ENCODE measurements at regions not wholly inside any gene's neighbourhood (a gene's known extent, or its start where the extent isn't known, plus 50 kb on each side); places are given as distances from the start of the nearest gene placed in this dataset.

- H3K27me3 ChIP-seq: no peaks in the 10 kb centered on the region
- no peaks in the 10 kb centered on the region for H3K36me3 ChIP-seq (ENCODE audit: low read depth, missing control alignments)
- H3K4me3 ChIP-seq: no peak overlapping the region
- no peak for DNase-seq
- intact Hi-C loops (cut with DNase I; ENCODE audit: low total_unique reads): no loop called here
- no peak overlapping the region for H3K27ac ChIP-seq
- WGBS, 2 donors: 90 to 96% methylated on average over 4 of the region's 4 CpGs
- no peak for TF ChIP-seq CTCF (IDR thresholded peaks at IDR 0.05)
- no peaks in the 10 kb centered on the region for H3K4me1 ChIP-seq
- H3K9me3 ChIP-seq: no peaks in the 10 kb centered on the region
These were observed 243.4 kb upstream of the GADL1 start for GRCh38 chr3:31137718-31138465.

DNA sequence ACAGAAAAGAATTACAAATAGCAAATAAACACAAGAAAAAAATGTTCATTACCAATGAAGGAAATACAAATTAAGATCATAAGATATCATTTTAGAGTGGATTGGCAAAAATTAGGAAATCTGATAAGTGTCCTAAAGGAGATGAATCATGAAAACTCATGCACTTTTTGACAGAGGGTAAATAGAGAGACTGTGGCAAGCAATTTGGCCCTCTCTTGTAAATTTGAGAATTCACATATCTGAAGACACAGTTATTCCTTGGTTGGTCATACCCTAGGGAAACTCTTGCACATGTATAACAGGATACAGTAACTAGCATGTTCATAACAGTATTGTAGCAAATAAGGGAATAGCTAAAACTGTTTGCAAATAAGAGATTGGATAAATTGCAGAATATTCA lies 246.0 kb upstream of the GADL1 start:
- Histone ChIP-seq H3K4me3 (no peak overlapping the region), H3K36me3 (ENCODE audit: low read depth, missing control alignments) (no peaks in the 10 kb centered on the region), H3K27me3 (no peaks in the 10 kb centered on the region), H3K9me3 (no peaks in the 10 kb centered on the region), H3K4me1 (no peaks in the 10 kb centered on the region), H3K27ac (no peak overlapping the region)
- intact Hi-C loops (cut with DNase I; ENCODE audit: low total_unique reads): no loop called here
- TF ChIP-seq POLR2A (IDR thresholded peaks at IDR 0.05): no peak
- TF ChIP-seq CTCF (IDR thresholded peaks at IDR 0.05): no peak
- no peak for DNase-seq

GRCh38 chr3:31142139-31142538 lies 247.7 kb upstream of the GADL1 start:
- Histone ChIP-seq H3K9me3 (no peaks in the 10 kb centered on the region), H3K27ac (no peak overlapping the region), H3K4me3 (no peak overlapping the region), H3K27me3 (no peaks in the 10 kb centered on the region), H3K4me1 (no peaks in the 10 kb centered on the region), H3K36me3 (ENCODE audit: low read depth, missing control alignments) (no peaks in the 10 kb centered on the region)
- intact Hi-C loops (cut with DNase I; ENCODE audit: low total_unique reads): no loop called here
- no peak for DNase-seq
- TF ChIP-seq POLR2A (IDR thresholded peaks at IDR 0.05): no peak
- TF ChIP-seq CTCF (IDR thresholded peaks at IDR 0.05): no peak

DNA sequence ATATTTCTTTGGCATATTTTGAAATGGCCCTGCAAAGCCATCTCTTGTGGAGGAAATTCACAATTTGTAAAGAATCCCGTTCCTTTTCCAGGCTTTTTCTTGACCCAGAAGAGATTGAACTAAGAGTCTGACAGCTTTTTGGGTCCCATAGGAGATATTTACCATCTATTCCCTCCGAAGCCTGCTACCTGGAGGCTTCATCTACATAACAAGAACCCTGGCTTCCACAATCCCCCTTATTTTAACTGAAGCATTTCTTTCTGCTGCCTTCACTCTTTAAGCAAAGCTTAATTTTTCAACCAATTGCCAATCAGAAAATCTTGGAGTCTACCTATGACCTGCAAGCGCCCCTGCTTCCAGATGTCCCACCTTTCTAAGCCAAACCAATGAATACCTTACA lies 248.1 kb upstream of the GADL1 start:
- no peak overlapping the region for H3K27ac ChIP-seq
- intact Hi-C loops (cut with DNase I; ENCODE audit: low total_unique reads): no loop called here
- no peaks in the 10 kb centered on the region for H3K9me3 ChIP-seq
- no peaks in the 10 kb centered on the region for H3K4me1 ChIP-seq
- no peaks in the 10 kb centered on the region for H3K27me3 ChIP-seq
- TF ChIP-seq POLR2A (IDR thresholded peaks at IDR 0.05) (no peak), CTCF (IDR thresholded peaks at IDR 0.05) (no peak)
- H3K4me3 ChIP-seq: no peak overlapping the region
- no peak for DNase-seq
- 69 to 79% methylated on average over 3 of the region's 3 CpGs for WGBS, 2 donors
- H3K36me3 ChIP-seq (ENCODE audit: low read depth, missing control alignments): no peaks in the 10 kb centered on the region

DNA sequence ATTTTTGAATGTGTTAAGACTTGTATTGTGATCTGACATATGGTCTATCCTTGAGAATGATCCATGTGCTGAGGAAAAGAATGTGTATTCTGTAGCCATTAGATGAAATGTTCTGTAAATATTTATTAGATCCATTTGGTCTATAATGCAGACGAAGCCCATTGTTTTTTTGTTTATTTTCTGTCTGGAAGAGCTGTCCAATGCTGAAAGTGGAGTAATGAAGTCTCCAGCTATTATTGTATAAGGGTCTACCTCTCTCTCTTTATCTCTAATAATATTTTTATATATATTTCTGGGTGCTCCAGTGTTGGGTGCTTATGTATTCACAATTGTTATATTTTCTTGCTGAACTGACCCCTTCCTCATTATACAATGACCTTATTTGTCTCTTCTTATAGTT lies 250.6 kb upstream of the GADL1 start:
- intact Hi-C loops (cut with DNase I; ENCODE audit: low total_unique reads): no loop called here
- no peak for TF ChIP-seq CTCF (IDR thresholded peaks at IDR 0.05)
- TF ChIP-seq POLR2A (IDR thresholded peaks at IDR 0.05): no peak
- Histone ChIP-seq H3K27ac (no peak overlapping the region), H3K4me3 (no peak overlapping the region), H3K27me3 (no peaks in the 10 kb centered on the region), H3K36me3 (ENCODE audit: low read depth, missing control alignments) (no peaks in the 10 kb centered on the region), H3K9me3 (no peaks in the 10 kb centered on the region), H3K4me1 (no peaks in the 10 kb centered on the region)
- DNase-seq: no peak
- 70 to 83% methylated on average over 1 of the region's 1 CpG for WGBS, 2 donors
